GM12878 (cell line): ENCODE measurements at regions not wholly inside any gene's neighbourhood (a gene's known extent, or its start where the extent isn't known, plus 50 kb on each side); places are given as distances from the start of the nearest gene placed in this dataset.

ENCODE experiments used
- CTCF ChIP-seq, 3 experiments: IDR thresholded peaks in 2 of 3; conservative IDR thresholded peaks in 1 of 3; 2 replicates each; pipeline ENCODE4 v1.5.1; 2011; ENCODE audit warnings: low read depth in 3 of 3, low read length in 3 of 3, mild to moderate bottlenecking in 3 of 3, control low read depth in 2 of 3, moderate library complexity in 2 of 3, inconsistent platforms in 1 of 3, mixed read lengths in 1 of 3; ENCODE audit not compliant: control insufficient read depth in 2 of 3, insufficient read depth in 1 of 3; ENCODE audit errors: extremely low read depth in 1 of 3
- FOXK2 ChIP-seq: fragments of 450-650 bp; IDR thresholded peaks from 2 replicates; pipeline ENCODE4 v1.6.1; 2017; ENCODE audit warnings: mild to moderate bottlenecking, moderate library complexity
- MAX ChIP-seq: IDR thresholded peaks from 2 replicates; pipeline ENCODE4 v1.6.1; 2012; ENCODE audit warnings: low read depth, low read length, improper control_type of control experiment
- POLR2A ChIP-seq: IDR thresholded peaks from 2 replicates; pipeline ENCODE4 v1.6.1; 2011; ENCODE audit warnings: low read depth, mild to moderate bottlenecking, low read length
- POLR2AphosphoS5 ChIP-seq: IDR thresholded peaks from 2 replicates; pipeline ENCODE4 v1.6.1; 2011; ENCODE audit warnings: mild to moderate bottlenecking, low read length, inconsistent platforms
- RBBP5 ChIP-seq: fragments of 200-600 bp; sonication (generic); conservative IDR thresholded peaks from 2 replicates; pipeline ENCODE4 v1.6.1; 2016
- RFX5 ChIP-seq: IDR thresholded peaks from 2 replicates; pipeline ENCODE4 v1.6.1; 2011; ENCODE audit warnings: low read depth, low read length, improper control_type of control experiment
- SIN3A ChIP-seq: IDR thresholded peaks from 2 replicates; pipeline ENCODE4 v1.6.1; 2012; ENCODE audit warnings: low read depth, low read length, improper control_type of control experiment

DNA sequence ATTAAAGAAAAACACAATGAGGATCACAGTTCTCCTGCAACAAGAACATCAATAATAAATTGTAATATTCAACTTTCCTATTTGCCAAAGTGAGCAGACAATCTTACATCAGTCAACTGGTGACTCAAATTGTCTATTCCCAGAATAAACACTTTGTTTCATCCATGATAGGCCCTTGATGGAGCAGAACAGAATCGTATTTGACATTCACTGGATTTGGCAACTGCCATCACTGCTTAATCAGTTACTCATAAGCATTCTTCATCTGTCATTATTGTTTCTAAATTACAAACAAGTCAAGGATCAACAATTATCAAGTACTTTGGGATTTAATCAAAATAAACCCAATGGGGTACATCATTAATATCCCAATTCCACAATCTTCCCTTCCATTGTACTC lies 398.4 kb downstream of the GABRG2 start:
- TF ChIP-seq CTCF (IDR thresholded peaks at IDR 0.05 in 2 of 3, conservative IDR thresholded peaks at IDR 0.05 in 1 of 3; ENCODE audit: control insufficient read depth in 2 of 3, extremely low read depth in 1 of 3, insufficient read depth in 1 of 3, low read depth in 3 of 3, low read length in 3 of 3), result no peak
- TF ChIP-seq POLR2A, result no peak
- TF ChIP-seq RFX5, result no peak
- no peak for TF ChIP-seq SIN3A
- no peak for TF ChIP-seq FOXK2
- no peak for TF ChIP-seq RBBP5
- no peak for TF ChIP-seq MAX
- TF ChIP-seq POLR2AphosphoS5, result no peak
